SH-SY5Y (cell line): ENCODE measurements at regions not wholly inside any gene's neighbourhood (a gene's known extent, or its start where the extent isn't known, plus 50 kb on each side); places are given as distances from the start of the nearest gene placed in this dataset.

Source experiments
- GATA2 ChIP-seq: IDR thresholded peaks from 2 replicates; pipeline ENCODE4 v1.6.1; 2011; ENCODE audit warnings: mild to moderate bottlenecking, low read depth, low read length
- GATA3 ChIP-seq: IDR thresholded peaks from 2 replicates; pipeline ENCODE4 v1.6.1; 2011; ENCODE audit warnings: low read depth, mild to moderate bottlenecking, low read length, moderate library complexity

DNA sequence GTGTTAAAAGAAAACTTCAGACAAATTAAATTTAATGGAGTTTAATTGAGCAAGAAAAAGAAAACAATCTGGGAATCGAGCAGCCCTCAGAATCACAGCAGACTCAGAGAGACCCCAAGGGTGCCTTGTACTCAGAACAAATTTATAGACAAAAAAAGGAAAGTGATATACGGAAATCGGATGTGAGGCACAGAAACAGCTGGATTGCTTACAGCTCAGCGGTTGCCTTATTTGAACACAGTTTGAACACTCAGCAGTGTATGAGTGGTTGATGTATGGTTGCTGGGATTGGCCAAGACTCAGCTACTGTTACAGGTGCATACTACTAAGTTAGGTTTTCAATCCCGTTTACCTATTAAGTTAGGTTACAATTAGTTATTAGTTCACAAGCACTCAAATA is 103.8 kb upstream of the LYZL1 start:
- no peak for TF ChIP-seq GATA2
- no peak for TF ChIP-seq GATA3

GRCh38 chr10:29186221-29186620 is 102.6 kb upstream of the LYZL1 start:
- TF ChIP-seq GATA2 (no peak), GATA3 (no peak)

- no peak for TF ChIP-seq GATA3
- TF ChIP-seq GATA2 = no peak
Observed at GRCh38 chr10:29189256-29189655, 99.6 kb upstream of the LYZL1 start.

- no peak for TF ChIP-seq GATA3
- no peak for TF ChIP-seq GATA2
Observed at GRCh38 chr10:29191674-29192073, 97.2 kb upstream of the LYZL1 start.

DNA sequence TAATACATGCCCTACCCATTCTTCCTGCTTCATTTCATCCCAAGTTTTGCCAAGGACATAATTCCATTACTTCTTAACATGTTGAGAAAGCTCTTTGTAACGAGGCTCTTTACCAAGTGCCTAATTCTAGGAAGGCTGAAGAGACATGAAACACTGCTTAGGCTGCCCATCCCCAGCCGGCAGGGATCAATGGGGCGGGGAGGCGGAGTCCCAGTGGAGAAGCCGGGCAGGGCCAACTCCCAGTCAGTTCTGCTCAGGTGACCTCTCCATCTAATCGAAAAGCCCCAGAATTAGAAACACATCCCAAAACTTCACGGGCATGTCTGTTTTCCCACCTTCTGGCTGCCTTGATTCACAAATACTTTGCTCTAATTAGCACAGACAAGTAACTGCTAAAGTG is 89.5 kb upstream of the LYZL1 start:
- no peak for TF ChIP-seq GATA2
- no peak for TF ChIP-seq GATA3

- TF ChIP-seq GATA3 (no peak), GATA2 (no peak)
Observed at GRCh38 chr10:29199941-29200679, 88.8 kb upstream of the LYZL1 start.

DNA sequence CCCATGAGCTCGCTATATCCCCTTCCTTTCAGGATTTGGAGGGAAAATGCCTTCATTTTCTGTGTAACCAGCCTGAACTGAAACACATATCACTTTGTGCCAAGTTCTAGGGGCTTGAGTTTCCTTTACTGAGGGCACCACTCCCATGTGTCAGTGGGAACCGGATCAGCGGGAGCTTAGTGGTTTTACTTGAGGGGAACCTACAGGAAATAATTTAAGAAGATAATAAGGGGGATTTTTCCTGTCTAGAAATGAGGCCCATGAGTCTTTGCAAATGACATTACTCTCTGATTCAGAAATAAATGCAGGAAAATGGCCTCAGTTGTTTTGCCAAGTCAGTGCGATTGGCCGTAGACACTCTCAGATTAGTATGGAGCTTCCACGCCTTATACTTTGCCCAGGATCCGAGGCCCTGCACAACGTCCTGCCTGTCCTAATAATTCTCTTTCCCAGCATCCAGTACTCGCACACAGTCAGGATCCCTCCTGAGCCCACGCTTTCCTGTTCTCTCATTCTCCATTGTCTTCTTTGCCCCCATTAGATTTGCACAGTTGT is 86.4 kb upstream of the LYZL1 start:
- TF ChIP-seq GATA2 = no peak
- no peak for TF ChIP-seq GATA3

GRCh38 chr10:29203432-29203831 is 85.4 kb upstream of the LYZL1 start:
- TF ChIP-seq GATA2 (no peak), GATA3 (no peak)

GRCh38 chr10:29204070-29204800 is 84.6 kb upstream of the LYZL1 start:
- peak; percentile 26; the same call in 1 of the 2 replicates for TF ChIP-seq GATA3
- TF ChIP-seq GATA2 = peak; percentile 85

DNA sequence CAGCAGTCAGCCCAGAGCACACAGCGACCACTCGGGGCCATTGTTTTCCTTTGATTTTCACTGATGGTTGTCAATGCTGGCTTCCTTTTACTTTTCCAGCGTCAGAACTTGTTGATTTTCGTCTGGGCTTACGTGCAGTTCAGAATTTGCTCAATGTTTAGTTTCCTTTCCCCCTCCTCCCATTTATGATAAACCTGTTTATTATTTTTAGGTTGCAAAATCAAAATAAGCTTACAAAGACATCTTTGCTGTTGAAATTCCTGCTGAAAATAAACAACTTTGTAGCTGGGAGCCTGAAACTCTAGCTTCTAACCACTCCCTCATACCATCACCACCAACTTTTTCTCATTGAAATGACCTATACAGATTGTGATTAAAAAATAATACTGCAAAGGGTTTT is 83.1 kb upstream of the LYZL1 start:
- TF ChIP-seq GATA2 (no peak), GATA3 (no peak)

- no peak for TF ChIP-seq GATA2
- no peak for TF ChIP-seq GATA3
Observed at GRCh38 chr10:29208845-29209244, 80.0 kb upstream of the LYZL1 start.

GRCh38 chr10:29209830-29210229 is 79.0 kb upstream of the LYZL1 start:
- no peak for TF ChIP-seq GATA3
- no peak for TF ChIP-seq GATA2

DNA sequence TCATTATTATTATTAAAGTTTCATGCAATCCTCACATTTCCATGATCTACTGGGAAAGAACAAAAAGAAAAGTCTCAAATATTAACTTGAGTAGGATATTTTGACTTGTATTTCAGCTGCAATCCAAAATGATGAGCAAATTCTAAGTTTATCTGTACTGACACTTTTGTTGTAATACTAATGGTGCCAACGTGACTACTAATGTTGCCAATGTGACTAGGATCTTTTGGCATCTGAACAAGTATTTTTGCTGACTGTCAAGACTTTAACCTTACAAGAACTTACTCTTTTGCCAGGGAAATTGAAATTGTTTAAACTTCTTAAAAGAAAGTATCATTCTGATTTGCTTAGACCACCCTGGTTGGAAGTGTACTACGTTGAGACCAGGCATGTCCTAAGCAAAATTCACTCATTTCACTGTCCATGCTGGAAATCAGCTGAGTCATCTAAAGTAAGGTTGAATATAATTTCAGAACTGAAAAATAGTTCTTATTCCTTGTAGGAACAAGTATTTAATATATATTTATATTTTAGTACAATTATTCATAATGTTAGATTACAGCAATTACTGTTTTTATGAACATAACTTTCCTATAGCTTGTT is 78.5 kb upstream of the LYZL1 start:
- TF ChIP-seq GATA2 (no peak), GATA3 (no peak)

DNA sequence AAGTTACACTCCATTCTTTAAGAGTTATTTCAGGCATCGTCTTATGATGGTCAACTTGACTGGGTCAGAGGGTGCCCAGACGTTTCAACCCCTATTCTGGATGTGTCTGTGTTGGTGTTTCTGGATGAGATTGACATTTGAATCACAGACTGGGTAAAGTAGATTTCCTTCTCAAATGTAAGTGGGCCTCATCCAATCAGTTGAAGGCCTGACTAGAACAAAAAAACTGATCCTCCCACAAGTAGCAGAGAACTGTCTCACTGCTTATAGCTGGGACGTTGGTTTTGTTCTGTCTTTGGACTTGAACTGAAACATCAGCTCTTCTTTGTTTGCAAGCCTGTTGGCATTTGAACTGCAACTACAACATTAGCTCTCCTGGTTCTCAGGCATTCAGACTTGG is 76.3 kb upstream of the LYZL1 start:
- TF ChIP-seq GATA3 = no peak
- TF ChIP-seq GATA2 = no peak
